ENCODE measurements at regions not wholly inside any gene's neighbourhood (a gene's known extent, or its start where the extent isn't known, plus 50 kb on each side); places are given as distances from the start of the nearest gene placed in this dataset.

DNA sequence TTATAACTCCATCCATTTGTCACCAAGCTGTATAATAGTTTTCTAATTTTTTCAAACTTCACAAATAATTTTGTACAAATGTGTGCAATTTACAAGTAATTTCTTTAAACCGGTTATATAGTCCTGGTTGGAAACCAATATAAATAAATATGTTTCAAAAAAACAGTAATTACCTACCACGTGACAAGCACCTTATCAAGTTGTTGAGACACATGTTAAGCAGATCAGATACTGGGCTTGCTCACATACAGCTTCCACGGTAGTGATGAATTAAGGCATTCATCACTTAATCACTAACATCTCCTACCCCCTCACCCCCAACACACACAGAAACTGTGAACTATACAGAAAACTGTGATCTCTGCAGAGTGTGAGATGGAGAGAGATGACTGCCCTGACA lies 630.0 kb upstream of the MBL2 start:
- H3K4me3 ChIP-seq (ENCODE audit: control insufficient read depth in 2 of 3, extremely low read depth in 1 of 3, insufficient read depth in 2 of 3, low read depth in 1 of 3, low read length in 3 of 3), result no peak overlapping the region
- no peaks in the 10 kb centered on the region for H3K4me1 ChIP-seq (ENCODE audit: control insufficient read depth, extremely low read depth, insufficient read depth, low read length)
- H3K9me3 ChIP-seq (ENCODE audit: control insufficient read depth, low read depth, low read length), result no peaks in the 10 kb centered on the region
- no peak for FAIRE-seq
- no peak for TF ChIP-seq EZH2 (IDR thresholded peaks at IDR 0.05; ENCODE audit: low read length)
- TF ChIP-seq, protein P1, sequence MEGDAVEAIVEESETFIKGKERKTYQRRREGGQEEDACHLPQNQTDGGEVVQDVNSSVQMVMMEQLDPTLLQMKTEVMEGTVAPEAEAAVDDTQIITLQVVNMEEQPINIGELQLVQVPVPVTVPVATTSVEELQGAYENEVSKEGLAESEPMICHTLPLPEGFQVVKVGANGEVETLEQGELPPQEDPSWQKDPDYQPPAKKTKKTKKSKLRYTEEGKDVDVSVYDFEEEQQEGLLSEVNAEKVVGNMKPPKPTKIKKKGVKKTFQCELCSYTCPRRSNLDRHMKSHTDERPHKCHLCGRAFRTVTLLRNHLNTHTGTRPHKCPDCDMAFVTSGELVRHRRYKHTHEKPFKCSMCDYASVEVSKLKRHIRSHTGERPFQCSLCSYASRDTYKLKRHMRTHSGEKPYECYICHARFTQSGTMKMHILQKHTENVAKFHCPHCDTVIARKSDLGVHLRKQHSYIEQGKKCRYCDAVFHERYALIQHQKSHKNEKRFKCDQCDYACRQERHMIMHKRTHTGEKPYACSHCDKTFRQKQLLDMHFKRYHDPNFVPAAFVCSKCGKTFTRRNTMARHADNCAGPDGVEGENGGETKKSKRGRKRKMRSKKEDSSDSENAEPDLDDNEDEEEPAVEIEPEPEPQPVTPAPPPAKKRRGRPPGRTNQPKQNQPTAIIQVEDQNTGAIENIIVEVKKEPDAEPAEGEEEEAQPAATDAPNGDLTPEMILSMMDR (optimal IDR thresholded peaks at IDR 0.05 in 1 of 3, IDR thresholded peaks at IDR 0.05 in 1 of 3, conservative IDR thresholded peaks at IDR 0.05 in 1 of 3; ENCODE audit: extremely low read depth in 1 of 3, insufficient read depth in 2 of 3, low read length in 3 of 3), result no peak
- H3K9me1 ChIP-seq (ENCODE audit: control insufficient read depth, extremely low read depth, insufficient read depth, low read length), result no peaks in the 10 kb centered on the region
- H2AFZ ChIP-seq (ENCODE audit: control insufficient read depth, low read length), result no peak overlapping the region
- H4K20me1 ChIP-seq (ENCODE audit: control insufficient read depth, extremely low read depth, insufficient read depth, low read length), result no peaks in the 10 kb centered on the region
- dilution Hi-C loops (cut with MboI; ENCODE audit: extremely low pct_ligation_motif_present, low sequenced_read_pairs), result no loop called here
- H3K9ac ChIP-seq (ENCODE audit: control insufficient read depth, extremely low read depth, insufficient read depth, low read length), result no peak overlapping the region
- H3K4me2 ChIP-seq (ENCODE audit: control insufficient read depth, extremely low read depth, insufficient read depth, low read depth, low read length), result no peak overlapping the region
- no peaks in the 10 kb centered on the region for H3K27me3 ChIP-seq (ENCODE audit: control insufficient read depth, extremely low read depth, insufficient read depth, low read length)
- H3K36me3 ChIP-seq (ENCODE audit: control insufficient read depth in 2 of 2, extremely low read depth in 1 of 2, insufficient read depth in 2 of 2, low read length in 2 of 2), result no peaks in the 10 kb centered on the region
- H3K27ac ChIP-seq (ENCODE audit: control insufficient read depth, insufficient read depth, low read length), result no peak overlapping the region
- no peak for DNase-seq (ENCODE audit: low read depth, low spot score)
- H3K79me2 ChIP-seq (ENCODE audit: control insufficient read depth, insufficient read depth, low read length), result no peaks in the 10 kb centered on the region

DNA sequence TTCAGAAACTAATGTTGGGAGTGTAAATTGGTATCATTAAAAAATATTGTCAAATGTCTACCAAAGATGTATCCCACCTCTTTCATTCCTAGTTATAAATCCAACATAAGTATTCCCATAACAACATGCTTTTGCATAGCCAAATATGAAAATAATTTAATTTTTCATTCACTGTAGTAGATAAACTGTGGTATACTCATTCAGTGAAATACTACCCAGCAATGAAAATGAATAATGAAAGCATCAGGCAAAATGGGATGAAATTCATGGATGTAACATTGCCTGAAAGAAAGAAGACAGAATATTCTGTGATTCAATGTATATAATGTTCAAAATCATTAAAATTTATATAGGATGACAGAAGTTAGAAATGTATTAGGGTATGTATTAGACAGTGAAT lies 629.0 kb upstream of the MBL2 start:
- no peak for DNase-seq (ENCODE audit: low read depth, low spot score)
- Histone ChIP-seq H3K4me3 (ENCODE audit: control insufficient read depth in 2 of 3, extremely low read depth in 1 of 3, insufficient read depth in 2 of 3, low read depth in 1 of 3, low read length in 3 of 3) (no peak overlapping the region), H3K4me2 (ENCODE audit: control insufficient read depth, extremely low read depth, insufficient read depth, low read depth, low read length) (no peak overlapping the region), H3K27ac (ENCODE audit: control insufficient read depth, insufficient read depth, low read length) (no peak overlapping the region), H3K36me3 (ENCODE audit: control insufficient read depth in 2 of 2, extremely low read depth in 1 of 2, insufficient read depth in 2 of 2, low read length in 2 of 2) (no peaks in the 10 kb centered on the region), H3K79me2 (ENCODE audit: control insufficient read depth, insufficient read depth, low read length) (no peaks in the 10 kb centered on the region), H2AFZ (ENCODE audit: control insufficient read depth, low read length) (no peak overlapping the region), H3K4me1 (ENCODE audit: control insufficient read depth, extremely low read depth, insufficient read depth, low read length) (no peaks in the 10 kb centered on the region), H3K9me1 (ENCODE audit: control insufficient read depth, extremely low read depth, insufficient read depth, low read length) (no peaks in the 10 kb centered on the region), H4K20me1 (ENCODE audit: control insufficient read depth, extremely low read depth, insufficient read depth, low read length) (no peaks in the 10 kb centered on the region), H3K9me3 (ENCODE audit: control insufficient read depth, low read depth, low read length) (no peaks in the 10 kb centered on the region), H3K9ac (ENCODE audit: control insufficient read depth, extremely low read depth, insufficient read depth, low read length) (no peak overlapping the region), H3K27me3 (ENCODE audit: control insufficient read depth, extremely low read depth, insufficient read depth, low read length) (no peaks in the 10 kb centered on the region)
- dilution Hi-C loops (cut with MboI; ENCODE audit: extremely low pct_ligation_motif_present, low sequenced_read_pairs), result no loop called here
- FAIRE-seq, result no peak
- no peak for TF ChIP-seq EZH2 (IDR thresholded peaks at IDR 0.05; ENCODE audit: low read length)
- TF ChIP-seq, protein P1 (optimal IDR thresholded peaks at IDR 0.05 in 1 of 3, IDR thresholded peaks at IDR 0.05 in 1 of 3, conservative IDR thresholded peaks at IDR 0.05 in 1 of 3; ENCODE audit: extremely low read depth in 1 of 3, insufficient read depth in 2 of 3, low read length in 3 of 3), result no peak
